B cell (primary cell): ENCODE measurements at regions not wholly inside any gene's neighbourhood (a gene's known extent, or its start where the extent isn't known, plus 50 kb on each side); places are given as distances from the start of the nearest gene placed in this dataset.

Experiments used
- EZH2 ChIP-seq: IDR thresholded peaks from 2 replicates; pipeline ENCODE4 v1.6.1; 2012; ENCODE audit warnings: borderline replicate concordance, low read depth, mild to moderate bottlenecking, moderate library complexity, low read length; ENCODE audit not compliant: insufficient read depth, poor library complexity, severe bottlenecking
- TF ChIP-seq, protein P1 (sequence below): fragments of 200-600 bp; IDR thresholded peaks from one replicate; pipeline ENCODE4 v1.8.0; 2022; ENCODE audit warnings: antibody characterized with exemption, mild to moderate bottlenecking

DNA sequence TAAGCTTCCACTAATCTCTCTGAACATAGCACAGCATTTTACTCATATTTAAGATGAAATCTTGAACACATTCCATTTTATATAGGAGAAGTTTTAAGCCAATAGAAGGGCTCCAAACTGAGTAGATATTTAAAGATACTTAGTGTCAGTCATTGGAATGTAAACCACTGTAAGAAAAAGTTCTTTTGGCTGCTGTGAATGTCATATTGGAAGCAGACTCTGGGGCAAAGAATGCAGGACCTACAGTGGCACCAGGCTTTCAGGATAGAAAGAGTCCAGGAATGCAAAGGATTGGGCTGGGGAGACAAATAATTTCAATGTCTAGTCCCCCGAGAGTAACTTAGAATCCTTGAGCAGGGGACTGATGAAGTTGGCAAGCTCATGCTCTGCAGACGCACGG, 1047.7 kb downstream of the STIM2 start:
- TF ChIP-seq, protein P1, sequence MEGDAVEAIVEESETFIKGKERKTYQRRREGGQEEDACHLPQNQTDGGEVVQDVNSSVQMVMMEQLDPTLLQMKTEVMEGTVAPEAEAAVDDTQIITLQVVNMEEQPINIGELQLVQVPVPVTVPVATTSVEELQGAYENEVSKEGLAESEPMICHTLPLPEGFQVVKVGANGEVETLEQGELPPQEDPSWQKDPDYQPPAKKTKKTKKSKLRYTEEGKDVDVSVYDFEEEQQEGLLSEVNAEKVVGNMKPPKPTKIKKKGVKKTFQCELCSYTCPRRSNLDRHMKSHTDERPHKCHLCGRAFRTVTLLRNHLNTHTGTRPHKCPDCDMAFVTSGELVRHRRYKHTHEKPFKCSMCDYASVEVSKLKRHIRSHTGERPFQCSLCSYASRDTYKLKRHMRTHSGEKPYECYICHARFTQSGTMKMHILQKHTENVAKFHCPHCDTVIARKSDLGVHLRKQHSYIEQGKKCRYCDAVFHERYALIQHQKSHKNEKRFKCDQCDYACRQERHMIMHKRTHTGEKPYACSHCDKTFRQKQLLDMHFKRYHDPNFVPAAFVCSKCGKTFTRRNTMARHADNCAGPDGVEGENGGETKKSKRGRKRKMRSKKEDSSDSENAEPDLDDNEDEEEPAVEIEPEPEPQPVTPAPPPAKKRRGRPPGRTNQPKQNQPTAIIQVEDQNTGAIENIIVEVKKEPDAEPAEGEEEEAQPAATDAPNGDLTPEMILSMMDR, result no peak
- TF ChIP-seq EZH2, result no peak
